GM18907 (cell line): ENCODE measurements at regions not wholly inside any gene's neighbourhood (a gene's known extent, or its start where the extent isn't known, plus 50 kb on each side); places are given as distances from the start of the nearest gene placed in this dataset.

Source experiments
- ATAC-seq: cut with Tn5 transposase; IDR thresholded peaks from one replicate; pipeline ENCODE4 v1.9.1; 2021; ENCODE audit warnings: mild to moderate bottlenecking, moderate library complexity; ENCODE audit not compliant: unreplicated experiment

- no peak for ATAC-seq
Observed at GRCh38 chr13:104014803-104015645, 948.8 kb upstream of the SLC10A2 start.

GRCh38 chr13:104011505-104012241, 945.5 kb upstream of the SLC10A2 start:
- no peak for ATAC-seq

- ATAC-seq: no peak
Observed at GRCh38 chr13:104008541-104009435, 942.6 kb upstream of the SLC10A2 start.

GRCh38 chr13:104008075-104008474, 941.9 kb upstream of the SLC10A2 start:
- no peak for ATAC-seq

- ATAC-seq: no peak
Observed at GRCh38 chr13:104006625-104007075, 940.4 kb upstream of the SLC10A2 start.

- no peak for ATAC-seq
Observed at GRCh38 chr13:104004572-104004971, 938.4 kb upstream of the SLC10A2 start.

GRCh38 chr13:104002216-104002615, 936.0 kb upstream of the SLC10A2 start:
- ATAC-seq: no peak

- no peak for ATAC-seq
Observed at GRCh38 chr13:104001766-104002165, 935.5 kb upstream of the SLC10A2 start.

- ATAC-seq: no peak
Observed at GRCh38 chr13:103996733-103997132, 930.5 kb upstream of the SLC10A2 start.

GRCh38 chr13:103983948-103984347, 917.7 kb upstream of the SLC10A2 start:
- ATAC-seq: no peak

- ATAC-seq: no peak
Observed at GRCh38 chr13:103976371-103976770, 910.2 kb upstream of the SLC10A2 start.

GRCh38 chr13:103973740-103974139, 907.5 kb upstream of the SLC10A2 start:
- no peak for ATAC-seq

GRCh38 chr13:103969520-103970050, 903.4 kb upstream of the SLC10A2 start:
- no peak for ATAC-seq

GRCh38 chr13:103965506-103966243, 899.5 kb upstream of the SLC10A2 start:
- no peak for ATAC-seq

- ATAC-seq: no peak
Observed at GRCh38 chr13:103961784-103962183, 895.6 kb upstream of the SLC10A2 start.

GRCh38 chr13:103961129-103961528, 894.9 kb upstream of the SLC10A2 start:
- ATAC-seq: no peak

- no peak for ATAC-seq
Observed at GRCh38 chr13:103960001-103960400, 893.8 kb upstream of the SLC10A2 start.

GRCh38 chr13:103958691-103959090, 892.5 kb upstream of the SLC10A2 start:
- ATAC-seq: no peak

- no peak for ATAC-seq
Observed at GRCh38 chr13:103957939-103958338, 891.7 kb upstream of the SLC10A2 start.

GRCh38 chr13:103953859-103954258, 887.6 kb upstream of the SLC10A2 start:
- ATAC-seq: no peak
